ENCODE measurements at regions not wholly inside any gene's neighbourhood (a gene's known extent, or its start where the extent isn't known, plus 50 kb on each side); places are given as distances from the start of the nearest gene placed in this dataset.
"Not testable (repeated sequence)": the region's sequence is repeated elsewhere in the genome, so short reads cannot be mapped to it uniquely, and the experiment has no call there.

DNA sequence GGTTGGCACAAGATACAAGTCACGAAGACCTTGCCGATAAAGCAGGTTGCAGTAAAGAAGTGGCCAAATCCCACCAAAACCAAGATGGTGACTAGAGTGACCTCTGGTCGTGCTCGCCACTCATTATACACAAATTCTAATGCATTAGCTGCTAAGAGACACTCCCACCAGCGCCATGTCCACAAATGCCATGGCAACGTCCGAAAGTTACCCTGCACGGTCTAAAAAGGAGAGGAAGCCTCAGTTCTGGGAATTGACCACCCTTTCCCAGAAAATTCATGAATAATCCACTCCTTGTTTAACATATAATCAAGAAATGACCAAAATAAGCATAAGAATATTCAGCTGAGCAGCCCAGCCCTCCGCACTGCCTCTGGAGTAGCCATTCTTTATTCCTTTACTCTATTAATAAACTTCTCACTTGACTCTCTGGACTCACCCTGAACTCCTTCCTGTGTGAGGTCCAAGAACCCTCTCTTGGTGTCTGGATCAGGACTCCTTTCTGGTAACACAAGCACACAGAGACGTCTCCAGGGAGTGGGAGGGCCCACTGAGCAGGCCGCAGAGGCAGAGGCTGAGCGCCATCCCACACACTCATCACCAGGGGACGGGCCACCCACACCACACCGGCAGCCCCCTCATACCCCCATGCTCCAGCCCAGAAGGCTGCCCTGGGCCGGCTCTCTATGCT, 5431.8 kb upstream of the TPTE start:
- H3K9me3 Mint-ChIP-seq; H3K27me3 ChIP-seq (ENCODE audit: insufficient read depth, low read length); H3K4me3 ChIP-seq (ENCODE audit: low read length in 2 of 2); H3K9me3 ChIP-seq (ENCODE audit: control insufficient read depth in 1 of 2, low read length in 2 of 2); DNase-seq; H3K27me3 Mint-ChIP-seq; H3K36me3 Mint-ChIP-seq; H3K4me1 Mint-ChIP-seq; CTCF ChIA-PET (ENCODE audit: partially characterized antibody); POLR2A ChIA-PET (ENCODE audit: partially characterized antibody); H3K27ac Mint-ChIP-seq; H3K27ac ChIP-seq (ENCODE audit: low read depth, low read length); H3K4me1 ChIP-seq (ENCODE audit: insufficient read depth, low read length); H3K4me3 Mint-ChIP-seq; intact Hi-C loops (cut with micrococcal nuclease); H3K36me3 ChIP-seq (ENCODE audit: insufficient read depth, low read length): not testable (repeated sequence)

DNA sequence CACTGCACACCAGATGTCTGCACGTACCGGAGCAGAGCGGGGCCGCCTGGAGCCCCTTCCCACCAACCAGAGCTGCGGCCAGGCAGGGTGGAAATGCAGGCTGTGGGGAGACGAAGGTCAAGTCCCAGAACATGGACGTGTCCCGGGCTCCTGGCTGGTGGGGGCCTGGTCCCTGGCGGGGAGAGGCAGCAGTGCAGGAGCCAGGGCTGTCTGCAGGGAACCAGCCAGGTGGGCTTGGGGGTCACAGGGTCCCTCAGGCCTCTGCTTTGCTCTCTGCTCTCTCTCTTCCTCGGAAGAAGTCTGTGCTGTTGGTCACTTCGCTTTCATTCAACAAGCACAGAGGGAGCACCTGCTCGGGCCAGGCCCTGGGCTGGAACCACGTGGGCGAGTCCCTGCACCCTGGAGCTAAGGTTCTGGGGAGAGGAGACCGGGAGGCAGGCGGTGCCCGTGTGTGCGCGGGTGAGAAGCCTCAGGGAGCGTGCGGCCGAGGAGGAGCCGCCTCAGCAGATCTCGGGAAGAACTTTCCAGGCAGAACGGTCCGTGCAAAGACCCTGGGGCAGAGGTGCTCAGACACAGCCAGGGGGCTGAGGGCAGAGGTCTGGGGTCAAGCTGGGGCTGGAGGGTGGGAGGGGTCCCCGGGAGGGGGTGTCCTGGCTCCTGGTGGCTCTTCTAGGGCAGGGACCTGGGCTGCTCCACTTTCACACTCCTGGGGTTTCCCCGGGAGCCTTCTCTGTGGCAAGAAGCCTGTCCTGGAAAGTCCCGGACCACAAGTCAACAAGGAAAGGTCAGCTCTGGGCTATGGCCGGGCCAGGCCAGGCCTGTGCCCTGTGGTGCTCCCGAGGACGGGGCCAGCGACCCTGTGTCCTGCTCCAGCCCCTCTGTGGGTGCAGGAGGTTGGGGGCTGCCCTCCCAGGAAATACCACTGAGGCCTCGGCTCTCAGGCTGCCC, 5431.0 kb upstream of the TPTE start:
- H3K27me3 ChIP-seq (ENCODE audit: insufficient read depth, low read length); H3K4me3 ChIP-seq (ENCODE audit: low read length in 2 of 2); H3K36me3 ChIP-seq (ENCODE audit: insufficient read depth, low read length); H3K27ac ChIP-seq (ENCODE audit: low read depth, low read length); intact Hi-C loops (cut with micrococcal nuclease); H3K9me3 Mint-ChIP-seq; H3K36me3 Mint-ChIP-seq; H3K9me3 ChIP-seq (ENCODE audit: control insufficient read depth in 1 of 2, low read length in 2 of 2); H3K4me3 Mint-ChIP-seq; H3K4me1 ChIP-seq (ENCODE audit: insufficient read depth, low read length); H3K27me3 Mint-ChIP-seq; DNase-seq; H3K4me1 Mint-ChIP-seq; H3K27ac Mint-ChIP-seq; CTCF ChIA-PET (ENCODE audit: partially characterized antibody); POLR2A ChIA-PET (ENCODE audit: partially characterized antibody): not testable (repeated sequence)

DNA sequence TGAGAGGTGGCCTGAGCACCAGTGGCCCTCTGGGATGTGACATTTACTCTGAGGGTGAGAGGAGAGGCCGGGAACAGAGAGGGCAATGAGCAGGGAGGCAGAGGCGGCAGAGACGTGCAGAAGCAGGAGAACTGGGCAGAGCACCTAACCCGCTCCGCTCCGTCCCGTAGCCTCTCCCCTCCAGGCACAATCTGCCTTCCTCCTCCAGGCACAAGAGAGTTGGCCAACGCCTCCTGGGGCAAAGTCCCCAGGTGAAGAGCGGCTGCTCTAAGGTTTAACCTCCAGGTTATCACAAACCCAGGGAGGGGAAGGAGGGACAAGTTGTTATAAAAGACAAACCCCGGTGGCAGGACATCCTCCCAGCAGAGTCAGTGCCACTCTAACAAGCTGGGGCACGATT, 5430.1 kb upstream of the TPTE start:
- H3K4me3 ChIP-seq (ENCODE audit: low read length in 2 of 2); H3K36me3 Mint-ChIP-seq; DNase-seq; H3K27ac Mint-ChIP-seq; H3K27me3 ChIP-seq (ENCODE audit: insufficient read depth, low read length); H3K9me3 Mint-ChIP-seq; H3K36me3 ChIP-seq (ENCODE audit: insufficient read depth, low read length); intact Hi-C loops (cut with micrococcal nuclease); H3K4me1 Mint-ChIP-seq; H3K27me3 Mint-ChIP-seq; CTCF ChIA-PET (ENCODE audit: partially characterized antibody); H3K4me3 Mint-ChIP-seq; H3K4me1 ChIP-seq (ENCODE audit: insufficient read depth, low read length); H3K27ac ChIP-seq (ENCODE audit: low read depth, low read length); H3K9me3 ChIP-seq (ENCODE audit: control insufficient read depth in 1 of 2, low read length in 2 of 2); POLR2A ChIA-PET (ENCODE audit: partially characterized antibody): not testable (repeated sequence)

DNA sequence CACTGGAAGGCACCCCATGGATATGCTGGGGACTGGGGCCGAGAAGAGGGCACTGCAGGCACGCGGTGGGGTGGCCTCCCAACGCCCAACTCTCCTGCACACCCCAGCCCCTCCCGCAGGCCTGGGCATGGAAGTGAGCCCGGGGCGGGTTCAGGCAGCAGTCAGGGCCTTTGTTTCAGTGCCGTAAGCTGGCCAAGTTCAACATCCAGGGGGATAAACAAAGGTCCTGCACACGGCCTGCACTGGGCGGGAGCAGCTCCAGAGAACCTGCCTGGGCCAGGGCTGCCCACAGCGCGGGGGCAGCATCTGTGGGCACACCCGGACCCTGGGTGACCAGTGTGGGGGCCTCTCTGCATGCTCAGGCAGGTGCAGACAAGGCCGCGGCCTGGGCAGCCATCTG, 5425.8 kb upstream of the TPTE start:
- intact Hi-C loops (cut with micrococcal nuclease); POLR2A ChIA-PET (ENCODE audit: partially characterized antibody); H3K36me3 Mint-ChIP-seq; H3K4me1 Mint-ChIP-seq; DNase-seq; CTCF ChIA-PET (ENCODE audit: partially characterized antibody); H3K27ac Mint-ChIP-seq; H3K27ac ChIP-seq (ENCODE audit: low read depth, low read length); H3K4me1 ChIP-seq (ENCODE audit: insufficient read depth, low read length); H3K27me3 Mint-ChIP-seq; H3K9me3 ChIP-seq (ENCODE audit: control insufficient read depth in 1 of 2, low read length in 2 of 2); H3K36me3 ChIP-seq (ENCODE audit: insufficient read depth, low read length); H3K27me3 ChIP-seq (ENCODE audit: insufficient read depth, low read length); H3K4me3 ChIP-seq (ENCODE audit: low read length in 2 of 2); H3K4me3 Mint-ChIP-seq; H3K9me3 Mint-ChIP-seq: not testable (repeated sequence)

DNA sequence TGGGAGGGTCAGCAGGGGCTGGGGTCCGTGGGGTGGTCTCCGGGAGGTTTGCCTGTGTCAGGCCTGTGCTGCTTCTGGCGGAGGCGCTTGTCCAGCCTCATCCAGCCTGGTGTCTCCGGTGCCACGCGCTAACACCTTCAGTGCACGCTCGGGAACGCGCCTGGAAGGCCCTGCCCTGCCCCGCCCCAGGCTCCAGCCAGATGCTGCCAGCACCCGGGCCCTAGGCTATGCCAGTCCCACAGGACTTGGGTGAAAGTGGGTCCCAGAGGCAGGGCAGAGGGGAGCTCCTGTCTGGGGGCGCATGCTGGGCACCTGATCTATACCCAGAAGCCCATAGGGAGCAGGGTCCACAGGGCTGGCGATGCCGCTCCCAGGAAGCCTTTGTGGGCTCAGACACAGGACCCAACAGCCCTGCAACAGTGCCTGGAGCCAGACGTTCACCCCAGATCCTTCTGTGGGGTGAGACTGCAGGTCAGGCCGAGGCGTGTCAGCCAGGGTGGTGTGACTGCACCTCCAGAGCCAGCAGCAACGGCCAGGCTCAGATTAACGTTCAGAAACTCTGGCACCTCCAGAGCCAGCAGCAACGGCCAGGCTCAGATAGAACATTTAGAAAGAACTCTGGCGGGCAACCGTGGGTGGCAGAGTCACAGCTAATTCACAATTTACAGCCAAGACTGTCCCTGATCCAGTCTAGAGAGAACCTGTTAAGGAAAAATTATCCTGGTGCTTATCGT, 5423.2 kb upstream of the TPTE start:
- POLR2A ChIA-PET (ENCODE audit: partially characterized antibody); H3K9me3 Mint-ChIP-seq; H3K36me3 ChIP-seq (ENCODE audit: insufficient read depth, low read length); H3K9me3 ChIP-seq (ENCODE audit: control insufficient read depth in 1 of 2, low read length in 2 of 2); H3K27me3 Mint-ChIP-seq; H3K4me1 ChIP-seq (ENCODE audit: insufficient read depth, low read length); H3K27ac Mint-ChIP-seq; H3K4me3 Mint-ChIP-seq; H3K4me3 ChIP-seq (ENCODE audit: low read length in 2 of 2); CTCF ChIA-PET (ENCODE audit: partially characterized antibody); H3K4me1 Mint-ChIP-seq; H3K27me3 ChIP-seq (ENCODE audit: insufficient read depth, low read length); H3K27ac ChIP-seq (ENCODE audit: low read depth, low read length); H3K36me3 Mint-ChIP-seq; intact Hi-C loops (cut with micrococcal nuclease): not testable (repeated sequence)
- DNase-seq, result peak in 1 of 5 donors; percentile 9

DNA sequence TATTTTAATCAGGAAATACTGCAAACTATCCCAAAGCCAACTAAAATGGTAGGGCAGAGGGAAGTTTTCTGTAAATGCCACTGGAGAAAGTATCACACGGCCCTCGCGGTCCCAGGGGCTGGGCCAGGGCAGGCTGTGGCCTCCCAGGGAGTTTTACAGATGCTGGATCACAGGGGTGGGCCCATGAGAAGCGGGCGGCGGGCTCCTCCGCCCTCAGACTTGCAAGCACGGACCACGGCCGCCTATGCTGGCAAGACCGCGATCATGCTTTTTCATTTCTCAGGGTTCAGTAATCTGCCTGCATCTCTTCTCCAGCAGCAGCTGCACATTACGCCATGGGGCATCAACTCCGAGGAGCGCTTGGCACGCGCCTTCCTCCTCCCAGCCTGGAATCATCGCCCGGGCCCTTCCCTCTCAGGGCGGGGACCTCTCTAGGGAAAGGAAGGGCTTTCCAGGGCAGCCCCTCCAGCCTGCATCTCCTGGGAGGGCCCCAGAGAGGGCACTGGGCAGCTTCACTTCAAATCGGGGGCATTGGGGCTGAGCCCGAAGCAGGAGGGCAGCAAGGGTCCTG, 5420.7 kb upstream of the TPTE start:
- H3K36me3 Mint-ChIP-seq; H3K4me3 ChIP-seq (ENCODE audit: low read length in 2 of 2); H3K27ac Mint-ChIP-seq; H3K9me3 ChIP-seq (ENCODE audit: control insufficient read depth in 1 of 2, low read length in 2 of 2); DNase-seq; H3K4me1 ChIP-seq (ENCODE audit: insufficient read depth, low read length); H3K4me3 Mint-ChIP-seq; POLR2A ChIA-PET (ENCODE audit: partially characterized antibody); H3K27me3 Mint-ChIP-seq; H3K27ac ChIP-seq (ENCODE audit: low read depth, low read length); H3K36me3 ChIP-seq (ENCODE audit: insufficient read depth, low read length); intact Hi-C loops (cut with micrococcal nuclease); CTCF ChIA-PET (ENCODE audit: partially characterized antibody); H3K9me3 Mint-ChIP-seq; H3K27me3 ChIP-seq (ENCODE audit: insufficient read depth, low read length): not testable (repeated sequence)
- H3K4me1 Mint-ChIP-seq, result peaks cover 6 to 19% (median 12%) of the 10 kb centered on the region in 4 donors

DNA sequence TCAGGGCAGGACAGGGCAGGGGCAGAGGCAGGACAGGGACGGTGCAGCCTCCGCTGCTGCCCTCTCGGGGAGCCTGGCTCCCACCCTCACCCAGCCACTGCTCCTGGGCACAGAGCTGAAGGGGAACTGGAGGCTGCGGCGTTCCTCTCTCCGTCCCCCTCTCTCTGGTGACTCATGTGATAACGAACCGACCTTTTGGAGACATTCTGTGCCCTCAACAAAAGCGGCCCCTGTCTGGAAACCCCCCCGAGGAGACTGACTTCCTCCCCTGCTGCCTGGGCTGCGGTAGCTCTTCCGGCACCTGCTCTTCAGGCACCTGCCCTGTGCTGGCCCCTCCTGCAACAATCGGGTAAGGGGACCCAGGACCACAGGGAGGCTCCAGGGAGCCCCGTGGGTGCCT, 5419.6 kb upstream of the TPTE start:
- Mint-ChIP-seq H3K4me3 (peak overlapping the region in 7 of 8 donors; percentile 59 to 81 (median 72)), H3K4me1 (peaks cover 6 to 19% (median 12%) of the 10 kb centered on the region in 4 donors), H3K27ac (peak overlapping the region; percentile 79 to 96 (median 91))
- CTCF ChIA-PET (ENCODE audit: partially characterized antibody); H3K36me3 Mint-ChIP-seq; H3K27me3 ChIP-seq (ENCODE audit: insufficient read depth, low read length); POLR2A ChIA-PET (ENCODE audit: partially characterized antibody); H3K4me1 ChIP-seq (ENCODE audit: insufficient read depth, low read length); intact Hi-C loops (cut with micrococcal nuclease); H3K27me3 Mint-ChIP-seq; H3K36me3 ChIP-seq (ENCODE audit: insufficient read depth, low read length); H3K9me3 ChIP-seq (ENCODE audit: control insufficient read depth in 1 of 2, low read length in 2 of 2); H3K4me3 ChIP-seq (ENCODE audit: low read length in 2 of 2); H3K9me3 Mint-ChIP-seq: not testable (repeated sequence)
- peak; percentile 79 to 95 (median 80) for DNase-seq
- H3K27ac ChIP-seq (ENCODE audit: low read depth, low read length), result peak overlapping the region; percentile 9

Measured in CD4-positive, alpha-beta memory T cell (primary cell).